ENCODE measurements at regions not wholly inside any gene's neighbourhood (a gene's known extent, or its start where the extent isn't known, plus 50 kb on each side); places are given as distances from the start of the nearest gene placed in this dataset.

GRCh38 chr13:111410232-111411021 is 90.0 kb downstream of the TEX29 start:
- DNase-seq = no peak
- WGBS, 5 donors = 50 to 76% (median 64%) methylated on average over 26 to 27 of the region's 27 CpGs
- no peaks in the 10 kb centered on the region for H3K9me3 ChIP-seq
- TF ChIP-seq EP300 (IDR thresholded peaks at IDR 0.05) (no peak), POLR2AphosphoS5 (IDR thresholded peaks at IDR 0.05) (no peak), POLR2A (IDR thresholded peaks at IDR 0.05) (no peak), CTCF (IDR thresholded peaks at IDR 0.05) (no peak)
- intact Hi-C loops (cut with DNase I; ENCODE audit: low total_unique reads) = no loop called here
- H3K36me3 ChIP-seq = no peaks in the 10 kb centered on the region
- peaks cover 0 to 9% (median 0%) of the 10 kb centered on the region in 4 donors for H3K4me1 ChIP-seq
- peaks cover 0 to 69% (median 19%) of the 10 kb centered on the region in 3 donors for H3K27me3 ChIP-seq
- H3K4me3 ChIP-seq = no peak overlapping the region
- no peak overlapping the region for H3K27ac ChIP-seq

- 31 to 47% (median 42%) methylated on average over 35 to 48 of the region's 48 CpGs for WGBS, 5 donors
- Histone ChIP-seq H3K36me3 (no peaks in the 10 kb centered on the region), H3K27me3 (peaks cover 0 to 65% (median 19%) of the 10 kb centered on the region in 3 donors), H3K27ac (no peak overlapping the region), H3K9me3 (no peaks in the 10 kb centered on the region), H3K4me3 (peak overlapping the region in 1 of 4 donors; percentile 2), H3K4me1 (peaks cover 0 to 9% (median 0%) of the 10 kb centered on the region in 4 donors)
- TF ChIP-seq POLR2AphosphoS5 (IDR thresholded peaks at IDR 0.05) (no peak), EP300 (IDR thresholded peaks at IDR 0.05) (no peak), CTCF (IDR thresholded peaks at IDR 0.05) (no peak), POLR2A (IDR thresholded peaks at IDR 0.05) (no peak)
- DNase-seq = peak in 1 of 2 donors; percentile 17
- intact Hi-C loops (cut with DNase I; ENCODE audit: low total_unique reads) = no loop called here
These were observed 90.9 kb downstream of the TEX29 start for GRCh38 chr13:111411151-111411858.

- Histone ChIP-seq H3K4me1 (peaks cover 0 to 9% (median 0%) of the 10 kb centered on the region in 4 donors), H3K9me3 (no peaks in the 10 kb centered on the region), H3K36me3 (no peaks in the 10 kb centered on the region), H3K4me3 (no peak overlapping the region), H3K27ac (no peak overlapping the region), H3K27me3 (peaks cover 0 to 65% (median 19%) of the 10 kb centered on the region in 3 donors)
- 60 to 66% (median 64%) methylated on average over 15 of the region's 15 CpGs for WGBS, 5 donors
- intact Hi-C loops (cut with DNase I; ENCODE audit: low total_unique reads) = no loop called here
- TF ChIP-seq POLR2A (IDR thresholded peaks at IDR 0.05) (no peak), EP300 (IDR thresholded peaks at IDR 0.05) (no peak), CTCF (IDR thresholded peaks at IDR 0.05) (no peak), POLR2AphosphoS5 (IDR thresholded peaks at IDR 0.05) (no peak)
- no peak for DNase-seq
These were observed 91.6 kb downstream of the TEX29 start for GRCh38 chr13:111411919-111412650.

Measured in stomach (tissue), 8 donors.